Vagina (tissue), 2 donors: ENCODE measurements at regions not wholly inside any gene's neighbourhood (a gene's known extent, or its start where the extent isn't known, plus 50 kb on each side); places are given as distances from the start of the nearest gene placed in this dataset.

ENCODE experiments used
- CTCF ChIP-seq, 3 experiments: fragments of 450-650 bp in 2 of 3; fragments of 200-600 bp in 1 of 3; sonication (generic) in 1 of 3; IDR thresholded peaks; one replicate each; pipeline ENCODE4 v1.5.1; 2017 to 2019; ENCODE audit warnings: antibody characterized with exemption in 3 of 3, mild to moderate bottlenecking in 2 of 3, moderate library complexity in 2 of 3
- POLR2A ChIP-seq, 2 donors: fragments of 450-650 bp; IDR thresholded peaks; one replicate each; pipeline ENCODE4 v1.6.1; 2017; ENCODE audit warnings: antibody characterized with exemption in 2 of 2, mild to moderate bottlenecking in 2 of 2, moderate library complexity in 2 of 2
- POLR2AphosphoS5 ChIP-seq, 2 donors: sonication (generic); formaldehyde crosslinking; IDR thresholded peaks; one replicate each; pipeline ENCODE4 v1.9.0; 2017; ENCODE audit warnings: antibody characterized with exemption in 2 of 2, mild to moderate bottlenecking in 2 of 2, low read depth in 1 of 2; ENCODE audit not compliant: insufficient read depth in 1 of 2

- TF ChIP-seq CTCF (IDR thresholded peaks at IDR 0.05) = no peak
- TF ChIP-seq POLR2A (IDR thresholded peaks at IDR 0.05) = no peak
- TF ChIP-seq POLR2AphosphoS5 (IDR thresholded peaks at IDR 0.05; ENCODE audit: insufficient read depth in 1 of 2, low read depth in 1 of 2) = no peak
Observed at GRCh38 chr18:22603902-22604301, 186.2 kb upstream of the CTAGE1 start.
